HuH-7 (cell line): ENCODE measurements at regions not wholly inside any gene's neighbourhood (a gene's known extent, or its start where the extent isn't known, plus 50 kb on each side); places are given as distances from the start of the nearest gene placed in this dataset.

Experiments
- DNase-seq: peaks from one replicate; pipeline ENCODE4 v3.0.0; 2011; ENCODE audit warnings: low spot score

DNA sequence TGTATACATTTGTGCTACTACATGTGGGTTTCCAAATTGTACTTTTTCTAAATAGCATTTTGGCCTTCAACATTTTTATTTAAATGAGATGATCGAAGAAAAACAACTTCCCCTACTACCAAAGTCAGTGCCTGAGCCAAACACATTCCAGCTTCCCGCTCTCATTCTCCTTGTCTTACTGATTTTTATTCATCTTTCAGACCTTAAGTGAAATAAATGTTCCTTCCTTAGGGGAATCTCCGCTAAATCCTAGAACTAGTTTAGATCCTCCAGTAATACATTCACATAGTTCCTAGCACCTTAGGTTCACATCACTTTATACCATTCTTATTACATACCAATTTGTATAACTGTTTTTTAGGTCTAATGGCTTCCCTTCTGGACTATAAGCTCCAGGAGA is 122.3 kb upstream of the COL3A1 start:
- no peak for DNase-seq

GRCh38 chr2:188852772-188853171 is 121.4 kb upstream of the COL3A1 start:
- no peak for DNase-seq

GRCh38 chr2:188853307-188853706 is 120.9 kb upstream of the COL3A1 start:
- DNase-seq: no peak

- no peak for DNase-seq
Measured at GRCh38 chr2:188865681-188866080, 108.5 kb upstream of the COL3A1 start.

GRCh38 chr2:188869550-188869949 is 104.6 kb upstream of the COL3A1 start:
- DNase-seq: no peak

DNA sequence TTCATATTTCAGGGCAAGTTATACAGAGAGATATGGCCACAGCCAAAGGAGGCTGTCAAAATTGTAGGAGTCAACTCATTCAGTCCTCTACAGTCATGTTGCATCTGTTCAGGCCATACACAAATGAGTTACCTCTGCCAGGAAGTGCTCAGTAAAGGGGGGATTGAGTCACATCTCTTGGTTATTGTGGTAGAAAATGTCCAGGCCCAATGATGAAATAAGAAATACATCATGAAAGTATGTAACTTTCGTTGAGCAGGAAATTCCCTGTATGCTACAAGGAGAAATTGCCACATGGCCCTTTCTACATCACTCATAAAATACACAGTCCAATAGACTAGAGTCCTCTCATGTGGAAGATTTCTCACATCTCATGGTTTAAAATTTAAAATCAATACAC is 103.9 kb upstream of the COL3A1 start:
- no peak for DNase-seq

DNA sequence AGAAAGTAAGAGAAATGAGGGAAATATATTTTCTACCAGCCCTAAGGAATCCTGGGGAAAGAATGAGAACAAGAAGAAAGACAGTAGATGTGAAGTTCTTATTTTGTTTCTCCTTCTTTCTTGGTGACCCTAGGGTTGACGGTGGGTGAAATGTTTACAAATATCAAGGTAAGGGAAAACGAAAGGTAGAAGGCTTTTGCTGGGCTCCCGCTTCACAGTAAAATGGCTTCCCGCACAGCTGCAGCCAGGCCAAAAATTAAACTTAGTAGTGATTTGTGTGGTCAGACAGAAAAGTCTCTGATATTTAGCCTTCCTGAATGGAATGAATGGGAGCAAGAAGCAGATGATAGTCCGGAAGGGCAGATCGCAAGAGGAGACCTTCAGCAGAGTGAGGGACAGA is 99.1 kb upstream of the COL3A1 start:
- DNase-seq: no peak

GRCh38 chr2:188878716-188879115 is 95.5 kb upstream of the COL3A1 start:
- no peak for DNase-seq

DNA sequence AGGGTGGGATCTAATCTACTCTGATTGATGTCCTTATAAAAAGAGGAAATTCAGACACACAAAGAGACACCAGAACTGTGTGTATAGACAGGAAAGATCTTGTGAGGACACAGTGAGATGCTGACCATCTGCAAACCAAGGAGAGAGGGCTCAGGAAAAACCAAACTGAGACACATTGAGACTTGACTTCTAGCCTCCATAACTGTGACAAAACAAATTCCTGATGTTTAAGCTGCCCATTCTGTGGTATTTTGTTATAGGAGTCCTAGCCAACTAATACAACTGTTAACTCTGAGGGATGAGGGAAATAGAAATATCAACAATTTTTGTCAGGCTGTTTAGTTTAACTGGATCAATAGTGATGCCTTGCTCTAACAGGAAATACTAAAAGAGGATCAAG is 93.4 kb upstream of the COL3A1 start:
- no peak for DNase-seq

- DNase-seq: no peak
Measured at GRCh38 chr2:188881434-188881833, 92.7 kb upstream of the COL3A1 start.

DNA sequence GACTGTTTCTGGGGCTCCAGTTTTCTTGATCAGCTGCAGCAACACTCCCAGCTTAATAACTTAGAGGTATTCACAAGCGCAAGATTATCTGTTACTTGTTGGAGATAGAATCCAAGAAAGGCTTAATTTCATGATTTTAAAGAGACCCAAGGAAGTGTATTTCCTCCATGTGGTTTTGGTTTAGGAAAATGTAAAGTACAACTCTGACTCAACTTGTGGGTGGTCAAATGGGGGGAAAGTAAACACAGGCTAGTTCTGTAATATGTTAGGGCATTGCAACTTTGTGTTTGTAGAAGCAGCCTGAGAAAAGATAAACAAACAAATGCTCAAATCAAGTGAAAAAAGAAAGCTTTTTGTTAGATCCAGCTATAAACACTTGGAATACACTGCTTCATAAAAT is 90.1 kb upstream of the COL3A1 start:
- no peak for DNase-seq

DNA sequence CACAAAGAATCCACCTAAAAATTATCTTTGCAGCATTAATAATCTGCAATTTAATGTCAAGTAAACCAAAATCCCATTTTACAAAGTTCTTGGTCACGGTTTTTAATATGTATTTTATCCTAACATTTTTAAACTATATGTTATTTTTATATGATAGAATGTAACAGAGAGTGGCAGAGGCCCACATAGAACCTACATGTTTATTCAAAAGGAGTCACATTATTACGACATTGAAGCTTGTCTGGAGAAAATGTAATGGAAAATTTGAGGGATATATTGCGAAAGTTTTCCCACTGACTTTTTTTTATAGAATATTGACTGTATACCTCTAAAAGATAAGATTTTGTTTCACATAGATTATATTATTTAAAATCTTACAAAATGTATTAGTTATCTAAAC is 89.7 kb upstream of the COL3A1 start:
- DNase-seq: peak; percentile 25

GRCh38 chr2:188889187-188889586 is 85.0 kb upstream of the COL3A1 start:
- DNase-seq: no peak

GRCh38 chr2:188890755-188891154 is 83.4 kb upstream of the COL3A1 start:
- no peak for DNase-seq

GRCh38 chr2:188892636-188893035 is 81.5 kb upstream of the COL3A1 start:
- DNase-seq: no peak

DNA sequence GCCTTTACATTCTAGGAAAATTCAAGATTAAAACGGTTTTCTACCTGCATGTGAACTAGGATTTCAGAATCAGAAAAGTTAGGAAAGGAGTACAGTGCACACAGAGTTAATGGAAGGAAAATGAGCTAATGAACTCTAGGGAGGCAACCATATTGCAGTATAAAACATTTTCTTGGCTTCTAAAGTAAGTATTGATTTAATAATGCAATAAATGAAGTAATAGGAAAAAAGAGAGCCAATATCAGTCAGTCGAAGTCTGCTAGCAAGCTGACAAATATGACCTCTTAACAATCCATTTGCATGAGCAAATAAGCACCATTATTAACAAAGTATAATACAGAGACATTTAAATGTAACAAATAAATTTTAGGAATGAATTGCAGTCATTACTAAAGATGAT is 80.2 kb upstream of the COL3A1 start:
- no peak for DNase-seq

DNA sequence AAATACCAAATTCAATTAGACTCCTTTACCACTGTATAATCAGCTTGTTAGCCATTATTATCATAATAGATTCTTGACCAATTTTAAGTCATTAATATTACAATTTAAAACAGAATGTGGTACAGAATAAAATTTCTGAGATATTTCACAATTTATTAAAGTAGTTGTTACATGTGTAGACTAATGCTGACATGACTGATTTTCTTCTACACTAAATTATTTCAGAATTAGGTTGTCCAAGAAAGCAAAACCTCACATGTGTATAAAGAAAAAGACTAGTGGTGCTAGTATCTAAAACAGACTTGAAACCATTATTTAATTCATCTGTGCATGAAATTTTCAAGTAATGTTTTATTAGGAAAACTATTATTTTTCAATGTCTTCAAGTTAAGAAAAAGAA is 79.2 kb upstream of the COL3A1 start:
- DNase-seq: no peak

- no peak for DNase-seq
Measured at GRCh38 chr2:188897096-188897495, 77.1 kb upstream of the COL3A1 start.

DNA sequence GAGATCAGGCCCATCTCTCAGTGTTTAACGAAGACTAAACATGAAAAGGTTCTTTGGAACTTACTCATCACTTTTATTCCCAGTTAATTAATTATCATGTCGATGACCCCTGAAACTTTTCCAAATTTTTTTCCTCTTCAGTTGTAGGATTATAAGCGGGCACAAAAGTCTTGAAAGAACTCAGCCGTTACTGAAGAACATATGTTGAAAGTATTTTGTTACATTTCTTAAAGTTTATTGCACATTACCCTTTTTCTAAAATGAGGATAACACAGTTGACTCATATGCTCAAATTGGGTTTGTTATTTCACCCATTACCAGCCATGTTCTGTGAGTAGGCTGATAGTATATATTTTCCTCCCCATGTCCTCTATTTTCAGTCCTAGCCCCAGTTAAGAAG is 75.9 kb upstream of the COL3A1 start:
- no peak for DNase-seq

DNA sequence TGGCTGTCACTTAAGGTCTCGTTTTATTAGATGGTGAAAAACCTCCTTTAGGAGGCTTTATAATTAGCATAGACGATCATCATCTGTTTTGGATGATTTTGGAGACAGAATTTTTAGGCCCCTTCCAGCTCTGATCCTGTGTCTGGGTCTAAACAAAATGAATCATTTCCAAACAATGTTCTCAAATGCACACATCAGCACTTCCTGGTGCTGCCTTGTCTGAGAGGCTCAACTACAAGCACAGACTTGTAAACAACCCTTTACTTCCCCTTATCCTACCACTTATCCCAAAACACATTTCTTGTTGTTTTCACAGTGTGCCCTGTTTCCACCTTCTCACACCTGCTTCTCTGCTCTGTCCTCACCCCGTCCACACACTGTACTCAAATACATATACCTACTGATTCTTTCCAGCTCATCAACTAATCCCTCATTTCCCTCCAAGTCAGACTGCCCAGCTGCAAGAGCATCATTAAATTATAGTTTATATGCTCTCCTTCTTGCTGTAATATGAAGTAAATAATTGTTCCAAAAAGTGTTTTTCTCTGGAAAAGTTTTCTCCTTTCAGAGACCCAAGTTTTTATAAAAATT is 71.2 kb upstream of the COL3A1 start:
- DNase-seq: no peak

DNA sequence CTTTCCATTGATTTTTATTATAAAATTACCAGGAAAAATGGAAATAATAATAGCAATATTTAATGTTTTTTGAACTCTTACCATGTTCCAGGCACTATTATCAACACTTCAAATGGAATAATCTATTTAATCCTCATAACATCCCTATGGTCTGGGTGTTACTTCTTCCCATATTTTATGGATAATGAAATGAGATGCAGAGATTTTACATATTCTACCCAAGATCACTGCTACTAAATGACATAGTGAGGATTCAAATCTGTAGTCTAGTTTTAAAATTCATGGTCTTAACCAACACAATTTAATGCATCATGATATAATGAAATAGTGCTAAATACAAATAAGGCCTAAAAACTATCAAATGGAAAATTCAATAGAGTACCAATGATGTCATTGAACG is 70.4 kb upstream of the COL3A1 start:
- no peak for DNase-seq

- no peak for DNase-seq
Measured at GRCh38 chr2:188909036-188909435, 65.1 kb upstream of the COL3A1 start.

DNA sequence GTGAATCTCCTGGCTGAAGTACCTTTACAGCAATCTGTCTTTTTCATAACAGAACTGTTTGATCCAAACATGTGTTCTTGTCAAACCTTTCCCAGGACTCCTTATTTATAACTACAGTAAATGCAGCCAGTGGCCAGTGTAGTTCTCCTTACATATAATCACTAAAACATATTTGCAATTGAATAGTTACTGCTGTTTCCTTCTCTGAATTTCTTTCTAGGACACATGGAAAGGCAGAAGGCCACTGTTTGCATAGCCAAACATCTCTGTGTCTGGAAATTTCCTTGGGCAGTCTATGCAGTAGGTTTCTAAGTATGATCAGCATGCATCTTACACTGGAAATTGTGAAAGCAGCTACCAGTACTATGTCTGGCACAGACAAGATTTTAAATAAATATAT is 57.4 kb upstream of the COL3A1 start:
- no peak for DNase-seq

GRCh38 chr2:188917632-188918031 is 56.5 kb upstream of the COL3A1 start:
- no peak for DNase-seq

GRCh38 chr2:188919824-188920223 is 54.3 kb upstream of the COL3A1 start:
- DNase-seq: no peak
